ENCODE measurements at regions not wholly inside any gene's neighbourhood (a gene's known extent, or its start where the extent isn't known, plus 50 kb on each side); places are given as distances from the start of the nearest gene placed in this dataset.

- DNase-seq (ENCODE audit: low spot score) = no peak
Measured at GRCh38 chr10:118412932-118413331, 70.8 kb upstream of the FAM204A start.

GRCh38 chr10:118412132-118412760 lies 70.1 kb upstream of the FAM204A start:
- DNase-seq (ENCODE audit: low spot score) = no peak

GRCh38 chr10:118409295-118409694 lies 67.2 kb upstream of the FAM204A start:
- no peak for DNase-seq (ENCODE audit: low spot score)

GRCh38 chr10:118408181-118408580 lies 66.1 kb upstream of the FAM204A start:
- no peak for DNase-seq (ENCODE audit: low spot score)

GRCh38 chr10:118407777-118408176 lies 65.7 kb upstream of the FAM204A start:
- DNase-seq (ENCODE audit: low spot score) = no peak

GRCh38 chr10:118407026-118407425 lies 64.9 kb upstream of the FAM204A start:
- DNase-seq (ENCODE audit: low spot score) = no peak

GRCh38 chr10:118405928-118406327 lies 63.8 kb upstream of the FAM204A start:
- DNase-seq (ENCODE audit: low spot score) = no peak

- no peak for DNase-seq (ENCODE audit: low spot score)
Measured at GRCh38 chr10:118403967-118404366, 61.8 kb upstream of the FAM204A start.

GRCh38 chr10:118401708-118402193 lies 59.6 kb upstream of the FAM204A start:
- no peak for DNase-seq (ENCODE audit: low spot score)

- no peak for DNase-seq (ENCODE audit: low spot score)
Measured at GRCh38 chr10:118397391-118397790, 55.3 kb upstream of the FAM204A start.

GRCh38 chr10:118395947-118396346 lies 53.8 kb upstream of the FAM204A start:
- no peak for DNase-seq (ENCODE audit: low spot score)

GRCh38 chr10:118394301-118395200 lies 52.4 kb upstream of the FAM204A start:
- no peak for DNase-seq (ENCODE audit: low spot score)

- no peak for DNase-seq (ENCODE audit: low spot score)
Measured at GRCh38 chr10:118392761-118393160, 50.6 kb upstream of the FAM204A start.
